K562 (cell line): ENCODE measurements at regions not wholly inside any gene's neighbourhood (a gene's known extent, or its start where the extent isn't known, plus 50 kb on each side); places are given as distances from the start of the nearest gene placed in this dataset.

Experiments used
- ATAC-seq: fragments of 200-7000 bp; cut with Tn5 transposase; 3 replicates; pipeline ENCODE4 v1.9.1; 2020; ENCODE audit warnings: moderate library complexity
- BruUV-seq: library from RNA; stranded (reverse); fragments of 400-500 nt; replicated peaks from 2 replicates; lab custom pipeline; 2021; lab: Mats Ljungman, UMichigan
- CTCF ChIA-PET: fragments of 300-600 bp; formaldehyde crosslinking; extraction: SDS; loops from one replicate; lab custom pipeline; 2021; ENCODE audit warnings: low intra/inter-chr PET ratio; lab: Yijun Ruan, JAX
- POLR2A ChIA-PET: fragments of 300-600, 350-650 bp; sonication (Branson Sonifier 250); formaldehyde crosslinking; extraction: SDS; loops from one replicate; lab custom pipeline; 2021; ENCODE audit warnings: antibody characterized with exemption, inconsistent platforms; lab: Yijun Ruan, JAX
- DNase-seq, 4 experiments: peaks; one replicate each; pipeline versions ENCODE4 v3.0.0 to v3.0.0-alpha.2; 2011 to 2018; ENCODE audit warnings: low spot score in 3 of 4, mixed read lengths in 3 of 4; ENCODE audit errors: extremely low read depth in 1 of 4
- FAIRE-seq: peaks from 2 replicates; lab custom pipeline; 2011; peaks lifted over from hg19 to GRCh38; lab: Jason Lieb, UNC
- H2AFZ ChIP-seq: 2 replicates; pipeline ENCODE4 v1.6.0; 2011; ENCODE audit warnings: low read depth, low read length, control low read depth, inconsistent platforms
- H3K27ac ChIP-seq: fragments of 200-600 bp; 3 replicates; pipeline ENCODE4 v1.8.0; 2011; ENCODE audit warnings: low read depth, mild to moderate bottlenecking, control low read depth, inconsistent platforms, low read length, moderate library complexity, mixed read lengths; ENCODE audit errors: extremely low read depth
- H3K27me3 ChIP-seq, 2 experiments: fragments of 300-600 bp in 1 of 2; 2 replicates in 1 of 2; 3 replicates in 1 of 2; pipeline versions ENCODE4 v1.6.0 to v1.8.0; 2011; ENCODE audit warnings: inconsistent platforms in 2 of 2, low read length in 2 of 2, mild to moderate bottlenecking in 1 of 2, mixed read lengths in 1 of 2, moderate library complexity in 1 of 2; ENCODE audit not compliant: control insufficient read depth in 2 of 2, insufficient read depth in 2 of 2
- H3K36me3 ChIP-seq: fragments of 300-600 bp; 3 replicates; pipeline ENCODE4 v1.8.0; 2011; ENCODE audit warnings: mild to moderate bottlenecking, low read length, inconsistent platforms; ENCODE audit not compliant: control insufficient read depth, insufficient read depth
- H3K4me1 ChIP-seq, 2 experiments: fragments of 200-600 bp in 1 of 2; replicated peaks in 1 of 2; 2 replicates in 1 of 2; 3 replicates in 1 of 2; pipeline versions ENCODE4 v1.5.1 to v1.8.0; 2011; ENCODE audit warnings: inconsistent platforms in 2 of 2, low read length in 2 of 2, mild to moderate bottlenecking in 1 of 2, mixed read lengths in 1 of 2, moderate library complexity in 1 of 2; ENCODE audit not compliant: control insufficient read depth in 2 of 2, insufficient read depth in 2 of 2
- H3K4me2 ChIP-seq: 2 replicates; pipeline ENCODE4 v1.6.1; 2011; ENCODE audit warnings: low read length, control low read depth, inconsistent platforms, mixed read lengths; ENCODE audit not compliant: insufficient read depth
- H3K4me3 ChIP-seq: fragments of 200-600 bp; sonication (generic), shearing (Covaris generic); 2 replicates; pipeline ENCODE4 v1.5.1; 2016; ENCODE audit warnings: control low read depth, inconsistent platforms
- H3K79me2 ChIP-seq: fragments of 200-600 bp; 3 replicates; pipeline ENCODE4 v1.8.0; 2011; ENCODE audit warnings: low read length, inconsistent platforms; ENCODE audit not compliant: control insufficient read depth, insufficient read depth
- H3K9ac ChIP-seq, 2 experiments: 2 replicates each; pipeline versions ENCODE4 v1.6.0 to v1.6.1; 2011; ENCODE audit warnings: low read depth in 2 of 2, low read length in 2 of 2, control low read depth in 1 of 2, inconsistent platforms in 1 of 2, mild to moderate bottlenecking in 1 of 2, mixed read lengths in 1 of 2; ENCODE audit not compliant: insufficient read depth in 1 of 2
- H3K9me1 ChIP-seq: one replicate; pipeline ENCODE4 v1.6.0; 2011; ENCODE audit warnings: inconsistent platforms, mild to moderate bottlenecking, low read length, moderate library complexity; ENCODE audit not compliant: control insufficient read depth, insufficient read depth
- H3K9me3 ChIP-seq: replicated peaks from 2 replicates; pipeline ENCODE4 v1.5.1; 2011; ENCODE audit warnings: low read depth, low read length, inconsistent platforms; ENCODE audit not compliant: control insufficient read depth, insufficient read depth
- H4K20me1 ChIP-seq: replicated peaks from 2 replicates; pipeline ENCODE4 v1.6.1; 2011; ENCODE audit warnings: low read length, inconsistent platforms, mixed read lengths; ENCODE audit not compliant: control insufficient read depth, insufficient read depth
- ARNT ChIP-seq, 2 experiments: fragments of 450-650 bp; IDR thresholded peaks; 2 replicates each; pipeline ENCODE4 v1.6.1; 2016; ENCODE audit warnings: mild to moderate bottlenecking in 1 of 2
- CEBPG ChIP-seq, 3 experiments: fragments of 200-800 bp in 1 of 3; sonication (Bioruptor generic) in 1 of 3; sonication (generic) in 1 of 3; formaldehyde crosslinking in 1 of 3; IDR thresholded peaks in 2 of 3; conservative IDR thresholded peaks in 1 of 3; 2 replicates each; pipeline versions ENCODE4 v1.6.1 to v1.8.0; 2016 to 2022; ENCODE audit warnings: missing compliant biosample characterization in 2 of 3, missing genetic modification characterization in 2 of 3, mild to moderate bottlenecking in 1 of 3, missing genetic modification reagents in 1 of 3
- EZH2 ChIP-seq: IDR thresholded peaks from 2 replicates; pipeline ENCODE4 v1.6.1; 2012; ENCODE audit warnings: low read depth, mild to moderate bottlenecking, inconsistent platforms, low read length, borderline replicate concordance
- HLTF ChIP-seq: fragments of 450-650 bp; IDR thresholded peaks from 2 replicates; pipeline ENCODE4 v1.6.1; 2016
- HNRNPH1 ChIP-seq: fragments of 200-400 bp; formaldehyde crosslinking; optimal IDR thresholded peaks from 2 replicates; pipeline ENCODE3; 2017; ENCODE audit warnings: low read depth, mild to moderate bottlenecking, low read length, moderate library complexity
- HNRNPK ChIP-seq: fragments of 200-400 bp; formaldehyde crosslinking; IDR thresholded peaks from one replicate; pipeline ENCODE4 v1.6.1; 2018; ENCODE audit warnings: mild to moderate bottlenecking, low read depth, low read length; ENCODE audit not compliant: poor library complexity, severe bottlenecking
- MTF1 ChIP-seq: fragments of 250-450 bp; sonication (Bioruptor Pico); IDR thresholded peaks from 2 replicates; pipeline ENCODE4 v1.9.0; 2021; ENCODE audit warnings: moderate library complexity, mild to moderate bottlenecking, inconsistent platforms, borderline replicate concordance
- NR4A1 ChIP-seq, 2 experiments: fragments of 250-450 bp in 1 of 2; fragments of 450-650 bp in 1 of 2; sonication (Bioruptor Pico) in 1 of 2; IDR thresholded peaks; 2 replicates each; pipeline versions ENCODE4 v1.4.0 to v1.6.1; 2016 to 2020; ENCODE audit warnings: mild to moderate bottlenecking in 2 of 2, missing compliant biosample characterization in 1 of 2, missing genetic modification characterization in 1 of 2, moderate library complexity in 1 of 2
- PML ChIP-seq: IDR thresholded peaks from 2 replicates; pipeline ENCODE4 v1.6.1; 2012; ENCODE audit warnings: low read length, inconsistent platforms
- RFX1 ChIP-seq: fragments of 450-650 bp; IDR thresholded peaks from 2 replicates; pipeline ENCODE4 v1.6.1; 2016; ENCODE audit warnings: mild to moderate bottlenecking, moderate library complexity
- SMARCE1 ChIP-seq: fragments of 450-650 bp; IDR thresholded peaks from 2 replicates; pipeline ENCODE4 v1.7.1; 2016; ENCODE audit warnings: mild to moderate bottlenecking
- SMC3 ChIP-seq: conservative IDR thresholded peaks from 2 replicates; pipeline ENCODE4 v1.6.1; 2011; ENCODE audit warnings: low read depth, low read length, improper control_type of control experiment; ENCODE audit not compliant: insufficient read depth
- SRSF3 ChIP-seq: fragments of 200-400 bp; formaldehyde crosslinking; IDR thresholded peaks from 2 replicates; pipeline ENCODE4 v1.6.1; 2016; ENCODE audit warnings: mild to moderate bottlenecking, low read length, moderate library complexity; ENCODE audit not compliant: insufficient read depth
- ZFX ChIP-seq: sonication (generic); formaldehyde crosslinking; IDR thresholded peaks from 2 replicates; pipeline ENCODE4 v1.8.0; 2022; ENCODE audit warnings: mild to moderate bottlenecking, missing genetic modification reagents, moderate library complexity
- ZNF644 ChIP-seq: fragments of 200-800 bp; sonication (Bioruptor generic); IDR thresholded peaks from 2 replicates; pipeline ENCODE4 v1.6.1; 2016; ENCODE audit warnings: low read depth, missing genetic modification characterization, missing compliant biosample characterization
- ZSCAN29 ChIP-seq: fragments of 450-650 bp; IDR thresholded peaks from 2 replicates; pipeline ENCODE4 v1.6.1; 2017
- whole genome bisulfite sequencing: fragments of 100-300 bp; shearing (Covaris generic); methylation state at CpG from one replicate; pipeline ENCODE4 v1.1.6; 2016; ENCODE audit warnings: low coverage, mixed read lengths; ENCODE audit not compliant: insufficient coverage; ENCODE audit errors: missing lambda C conversion rate; 5-methylcytosine and 5-hydroxymethylcytosine counted together
- in situ Hi-C: fragments of 300-500 bp; cut with MboI; formaldehyde crosslinking; loops from 4 replicates; pipeline ENCODE4 v1.15.0; 2018; ENCODE audit warnings: inconsistent platforms, mixed read lengths
- intact Hi-C: fragments of 100-400 bp; cut with micrococcal nuclease; formaldehyde crosslinking; loops from 2 replicates; pipeline ENCODE4 v1.14.2; 2022
- TF ChIP-seq, protein P1 (sequence below): fragments of 250-450 bp; sonication (Bioruptor Pico); IDR thresholded peaks from 2 replicates; pipeline ENCODE4 v1.4.0; 2020; ENCODE audit warnings: borderline replicate concordance
- TF ChIP-seq, protein P2 (sequence below): fragments of 250-450 bp; sonication (Bioruptor Pico); IDR thresholded peaks from 2 replicates; pipeline ENCODE4 v1.8.0; 2021; ENCODE audit warnings: borderline replicate concordance, mild to moderate bottlenecking, moderate library complexity; ENCODE audit not compliant: poor library complexity, severe bottlenecking

DNA sequence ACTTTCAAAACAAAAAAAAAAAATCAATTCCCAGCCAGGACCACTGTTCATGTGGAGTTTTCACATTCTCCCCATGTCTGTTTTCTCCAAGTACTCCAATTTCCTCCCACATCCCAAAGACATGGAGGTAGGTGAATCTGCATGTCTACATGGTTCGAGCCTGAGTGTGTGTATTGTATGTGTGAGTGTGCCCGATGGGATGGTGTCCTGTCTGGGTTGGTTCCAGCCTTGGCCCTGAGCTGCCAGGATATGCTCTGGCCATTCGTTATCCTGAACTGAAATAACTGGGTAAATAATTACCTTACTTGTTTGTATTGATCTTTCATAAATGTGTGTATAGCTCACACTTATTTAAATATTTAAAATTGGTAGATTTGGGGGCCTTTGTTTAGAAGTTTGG lies 452.3 kb upstream of the RORB start:
- no peaks in the 10 kb centered on the region for H3K27me3 ChIP-seq
- intact Hi-C loops, result no loop called here
- no TSS peak for BruUV-seq
- H3K4me1 ChIP-seq, result no peaks in the 10 kb centered on the region
- DNase-seq (no peak), ATAC-seq (no peak), FAIRE-seq (no peak)
- CTCF ChIA-PET, result no interaction called here
- in situ Hi-C loops, result no loop called here
- H4K20me1 ChIP-seq, result no peaks in the 10 kb centered on the region
- POLR2A ChIA-PET, result no interaction called here
- no peak overlapping the region for H2AFZ ChIP-seq
- WGBS, result 0% methylated on average over 3 of the region's 3 CpGs
- no peaks in the 10 kb centered on the region for H3K79me2 ChIP-seq
- H3K9ac ChIP-seq, result no peak overlapping the region
- H3K4me2 ChIP-seq, result no peak overlapping the region
- H3K9me3 ChIP-seq, result no peaks in the 10 kb centered on the region
- no peak for TF ChIP-seq HLTF
- TF ChIP-seq ARNT (IDR thresholded peaks at IDR 0.05), result no peak
- TF ChIP-seq NR4A1 (CRISPR knock-in tag; IDR thresholded peaks at IDR 0.05), result no peak
- no peak for TF ChIP-seq NR4A1 (tag; IDR thresholded peaks at IDR 0.05)
- no peak for TF ChIP-seq HNRNPK
- no peak for TF ChIP-seq ZFX
- TF ChIP-seq MTF1 (CRISPR knock-in tag), result no peak
- no peak for TF ChIP-seq ZNF644 (tag)
- no peak for TF ChIP-seq HNRNPH1
- no peak for TF ChIP-seq SMARCE1
- no peak for TF ChIP-seq PML
- no peak for TF ChIP-seq CEBPG (CRISPR knock-in tag; IDR thresholded peaks at IDR 0.05)
- TF ChIP-seq CEBPG (tag; conservative IDR thresholded peaks at IDR 0.05 in 1 of 2, IDR thresholded peaks at IDR 0.05 in 1 of 2), result no peak
- no peak for TF ChIP-seq EZH2
- TF ChIP-seq ZSCAN29, result no peak
- TF ChIP-seq, protein P1, sequence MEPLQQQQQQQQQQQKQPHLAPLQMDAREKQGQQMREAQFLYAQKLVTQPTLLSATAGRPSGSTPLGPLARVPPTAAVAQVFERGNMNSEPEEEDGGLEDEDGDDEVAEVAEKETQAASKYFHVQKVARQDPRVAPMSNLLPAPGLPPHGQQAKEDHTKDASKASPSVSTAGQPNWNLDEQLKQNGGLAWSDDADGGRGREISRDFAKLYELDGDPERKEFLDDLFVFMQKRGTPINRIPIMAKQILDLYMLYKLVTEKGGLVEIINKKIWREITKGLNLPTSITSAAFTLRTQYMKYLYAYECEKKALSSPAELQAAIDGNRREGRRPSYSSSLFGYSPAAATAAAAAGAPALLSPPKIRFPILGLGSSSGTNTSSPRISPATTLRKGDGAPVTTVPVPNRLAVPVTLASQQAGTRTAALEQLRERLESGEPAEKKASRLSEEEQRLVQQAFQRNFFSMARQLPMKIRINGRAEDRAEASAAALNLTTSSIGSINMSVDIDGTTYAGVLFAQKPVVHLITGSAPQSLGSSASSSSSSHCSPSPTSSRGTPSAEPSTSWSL (CRISPR knock-in tag), result no peak
- TF ChIP-seq SRSF3, result no peak
- TF ChIP-seq SMC3, result no peak
- TF ChIP-seq, protein P2, sequence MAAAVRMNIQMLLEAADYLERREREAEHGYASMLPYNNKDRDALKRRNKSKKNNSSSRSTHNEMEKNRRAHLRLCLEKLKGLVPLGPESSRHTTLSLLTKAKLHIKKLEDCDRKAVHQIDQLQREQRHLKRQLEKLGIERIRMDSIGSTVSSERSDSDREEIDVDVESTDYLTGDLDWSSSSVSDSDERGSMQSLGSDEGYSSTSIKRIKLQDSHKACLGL (CRISPR knock-in tag), result no peak
- TF ChIP-seq RFX1, result no peak
- no peak overlapping the region for H3K27ac ChIP-seq
- no peaks in the 10 kb centered on the region for H3K9me1 ChIP-seq
- H3K36me3 ChIP-seq, result no peaks in the 10 kb centered on the region
- H3K4me3 ChIP-seq, result no peak overlapping the region
